ENCODE measurements at regions not wholly inside any gene's neighbourhood (a gene's known extent, or its start where the extent isn't known, plus 50 kb on each side); places are given as distances from the start of the nearest gene placed in this dataset.

DNA sequence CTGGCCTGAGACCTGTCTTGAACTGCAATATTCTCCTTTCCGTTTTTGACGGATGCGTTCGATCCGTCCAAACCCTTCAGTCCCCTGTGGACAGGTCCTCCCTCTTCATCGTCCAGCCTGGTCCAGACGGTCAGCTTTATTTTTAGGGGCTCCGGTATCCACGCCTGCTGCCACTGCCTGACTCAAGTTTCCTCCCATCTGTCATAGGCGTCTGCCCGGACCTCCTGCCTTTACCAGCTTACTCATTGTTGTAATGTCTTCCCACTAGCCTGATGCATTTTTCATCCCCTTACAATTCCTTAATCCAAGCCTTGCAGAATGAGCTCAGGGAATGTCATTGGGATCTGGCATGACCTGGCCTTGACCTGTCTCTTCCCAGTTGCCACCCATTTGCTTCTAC, 145.8 kb downstream of the TENT4A start:
- no peaks in the 10 kb centered on the region for H3K4me1 Mint-ChIP-seq
- peaks cover 2% of the 10 kb centered on the region for H3K27me3 Mint-ChIP-seq
- DNase-seq (no peak), ATAC-seq (no peak)
- H3K36me3 Mint-ChIP-seq (ENCODE audit: low read depth), result no peaks in the 10 kb centered on the region
- intact Hi-C loops (cut with DNase I, micrococcal nuclease), result no loop called here
- H3K9me3 Mint-ChIP-seq (ENCODE audit: low read depth), result peaks cover 10% of the 10 kb centered on the region
- ChIA-PET POLR2A (no interaction called here), CTCF (no interaction called here)
- H3K4me3 Mint-ChIP-seq, result no peak overlapping the region
- no peak overlapping the region for H3K27ac Mint-ChIP-seq

DNA sequence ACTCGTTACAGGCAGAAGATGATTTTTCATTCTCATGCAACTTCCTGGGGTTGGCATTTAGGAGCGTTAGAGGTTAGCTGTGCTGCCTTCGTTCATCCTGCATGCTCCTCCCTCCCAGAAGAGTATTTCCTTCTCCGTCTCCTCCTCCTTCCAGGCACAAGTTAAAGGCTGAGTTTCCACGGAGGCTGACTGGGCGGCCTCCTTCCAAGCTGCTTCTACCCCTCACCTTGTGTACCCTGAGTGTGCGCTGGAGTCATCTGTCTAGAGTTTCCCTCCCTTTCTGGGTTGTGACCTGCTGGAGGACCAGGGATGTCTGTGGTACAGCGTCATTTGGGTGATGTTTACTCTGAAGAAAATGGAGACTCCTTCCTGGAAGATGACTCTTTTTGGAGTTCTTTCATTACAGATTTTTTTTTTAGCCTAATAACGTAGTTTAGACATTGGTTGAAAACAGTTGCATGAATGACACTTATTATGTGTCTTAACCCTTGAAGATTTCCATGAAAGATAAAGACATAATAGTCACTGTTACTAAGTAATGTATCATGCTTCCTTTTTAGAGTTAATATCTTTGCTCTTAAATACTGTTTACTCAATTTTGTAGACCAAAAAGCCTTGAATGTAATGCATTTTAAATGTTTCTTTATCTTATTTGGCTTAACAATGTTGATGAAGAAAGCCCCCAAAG, 146.9 kb downstream of the TENT4A start:
- Mint-ChIP-seq H3K4me1 (no peaks in the 10 kb centered on the region), H3K27me3 (peaks cover 3% of the 10 kb centered on the region), H3K9me3 (ENCODE audit: low read depth) (peaks cover 10% of the 10 kb centered on the region), H3K36me3 (ENCODE audit: low read depth) (no peaks in the 10 kb centered on the region), H3K27ac (no peak overlapping the region), H3K4me3 (no peak overlapping the region)
- intact Hi-C loops (cut with DNase I, micrococcal nuclease), result no loop called here
- ChIA-PET CTCF (interaction anchor here (0.7 kb wide), 1 partner anchor 12 kb away, joined by 3 read pairs; no protein-coding TSS in a partner anchor), POLR2A (no interaction called here)
- DNase-seq (no peak), ATAC-seq (no peak)

- ChIA-PET POLR2A (no interaction called here), CTCF (interaction anchor here (0.7 kb wide), 1 partner anchor 11 kb away, joined by 3 read pairs; no protein-coding TSS in a partner anchor)
- no peak for DNase-seq
- no peaks in the 10 kb centered on the region for H3K36me3 Mint-ChIP-seq (ENCODE audit: low read depth)
- H3K4me3 Mint-ChIP-seq, result no peak overlapping the region
- H3K9me3 Mint-ChIP-seq (ENCODE audit: low read depth), result peaks cover 10% of the 10 kb centered on the region
- peaks cover 3% of the 10 kb centered on the region for H3K27me3 Mint-ChIP-seq
- no peak overlapping the region for H3K27ac Mint-ChIP-seq
- intact Hi-C loops (cut with DNase I, micrococcal nuclease), result no loop called here
- H3K4me1 Mint-ChIP-seq, result no peaks in the 10 kb centered on the region
- no peak for ATAC-seq
Observed at GRCh38 chr5:6861036-6861435, 147.8 kb downstream of the TENT4A start.

GRCh38 chr5:6861667-6862066, 148.4 kb downstream of the TENT4A start:
- Mint-ChIP-seq H3K9me3 (ENCODE audit: low read depth) (peaks cover 10% of the 10 kb centered on the region), H3K4me1 (no peaks in the 10 kb centered on the region), H3K36me3 (ENCODE audit: low read depth) (no peaks in the 10 kb centered on the region), H3K4me3 (no peak overlapping the region), H3K27ac (no peak overlapping the region), H3K27me3 (peaks cover 3% of the 10 kb centered on the region)
- DNase-seq, result no peak
- ATAC-seq, result no peak
- ChIA-PET CTCF (no interaction called here), POLR2A (no interaction called here)
- intact Hi-C loops (cut with DNase I, micrococcal nuclease), result no loop called here

DNA sequence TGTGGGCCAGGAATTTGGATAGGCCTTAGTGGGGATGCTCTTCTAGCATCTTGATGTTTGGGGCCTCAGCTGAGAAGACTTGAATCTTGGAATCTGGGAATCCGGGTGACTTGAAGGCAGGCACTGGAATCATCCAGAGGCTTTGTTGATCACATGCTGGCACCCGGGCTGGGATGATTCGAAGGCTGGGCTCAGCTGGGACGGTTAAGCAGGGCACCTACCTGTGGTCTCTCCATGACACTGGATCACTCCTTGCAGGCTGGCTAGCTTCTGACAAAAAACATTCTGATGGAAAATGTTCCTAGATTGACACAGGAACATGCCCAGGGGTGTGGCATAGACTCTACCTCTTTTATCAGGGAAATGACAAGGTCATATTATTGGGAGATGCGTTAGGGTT, 149.1 kb downstream of the TENT4A start:
- POLR2A ChIA-PET, result no interaction called here
- Mint-ChIP-seq H3K4me3 (no peak overlapping the region), H3K27ac (no peak overlapping the region), H3K36me3 (ENCODE audit: low read depth) (no peaks in the 10 kb centered on the region), H3K27me3 (peaks cover 3% of the 10 kb centered on the region), H3K4me1 (no peaks in the 10 kb centered on the region), H3K9me3 (ENCODE audit: low read depth) (peaks cover 10% of the 10 kb centered on the region)
- ATAC-seq (no peak), DNase-seq (no peak)
- intact Hi-C loops (cut with DNase I, micrococcal nuclease), result no loop called here
- CTCF ChIA-PET, result no interaction called here

- no peaks in the 10 kb centered on the region for H3K4me1 Mint-ChIP-seq
- no peaks in the 10 kb centered on the region for H3K36me3 Mint-ChIP-seq (ENCODE audit: low read depth)
- peaks cover 1% of the 10 kb centered on the region for H3K27me3 Mint-ChIP-seq
- ChIA-PET CTCF (no interaction called here), POLR2A (no interaction called here)
- intact Hi-C loops (cut with DNase I, micrococcal nuclease), result no loop called here
- no peak overlapping the region for H3K4me3 Mint-ChIP-seq
- H3K9me3 Mint-ChIP-seq (ENCODE audit: low read depth), result peaks cover 4% of the 10 kb centered on the region
- no peak for DNase-seq
- ATAC-seq, result no peak
- no peak overlapping the region for H3K27ac Mint-ChIP-seq
Observed at GRCh38 chr5:6867712-6868111, 154.5 kb downstream of the TENT4A start.

DNA sequence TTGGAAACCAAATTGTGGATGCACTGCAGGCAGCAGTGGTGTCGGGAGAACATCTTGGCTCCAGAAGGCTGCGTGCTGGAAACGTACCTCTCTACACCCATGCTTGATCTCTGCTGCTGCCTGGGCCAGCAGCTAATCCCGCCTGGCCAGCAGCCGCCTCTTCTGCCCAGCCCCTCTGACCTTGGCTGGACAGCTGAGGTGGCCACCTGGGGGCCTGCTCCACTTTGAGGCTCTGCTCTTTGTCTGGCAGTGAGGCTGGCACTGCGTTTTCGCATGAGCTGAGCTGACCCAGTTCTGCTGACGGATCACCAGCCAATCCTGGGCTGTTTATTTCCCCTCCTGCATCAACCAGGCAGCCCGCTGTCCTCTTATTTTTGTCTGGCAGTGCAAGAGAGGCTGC, 154.9 kb downstream of the TENT4A start:
- ATAC-seq (no peak), DNase-seq (no peak)
- CTCF ChIA-PET, result no interaction called here
- intact Hi-C loops (cut with DNase I, micrococcal nuclease), result no loop called here
- Mint-ChIP-seq H3K9me3 (ENCODE audit: low read depth) (peaks cover 1% of the 10 kb centered on the region), H3K27ac (no peak overlapping the region), H3K36me3 (ENCODE audit: low read depth) (no peaks in the 10 kb centered on the region), H3K4me3 (no peak overlapping the region), H3K4me1 (no peaks in the 10 kb centered on the region), H3K27me3 (peaks cover 1% of the 10 kb centered on the region)
- POLR2A ChIA-PET, result no interaction called here

DNA sequence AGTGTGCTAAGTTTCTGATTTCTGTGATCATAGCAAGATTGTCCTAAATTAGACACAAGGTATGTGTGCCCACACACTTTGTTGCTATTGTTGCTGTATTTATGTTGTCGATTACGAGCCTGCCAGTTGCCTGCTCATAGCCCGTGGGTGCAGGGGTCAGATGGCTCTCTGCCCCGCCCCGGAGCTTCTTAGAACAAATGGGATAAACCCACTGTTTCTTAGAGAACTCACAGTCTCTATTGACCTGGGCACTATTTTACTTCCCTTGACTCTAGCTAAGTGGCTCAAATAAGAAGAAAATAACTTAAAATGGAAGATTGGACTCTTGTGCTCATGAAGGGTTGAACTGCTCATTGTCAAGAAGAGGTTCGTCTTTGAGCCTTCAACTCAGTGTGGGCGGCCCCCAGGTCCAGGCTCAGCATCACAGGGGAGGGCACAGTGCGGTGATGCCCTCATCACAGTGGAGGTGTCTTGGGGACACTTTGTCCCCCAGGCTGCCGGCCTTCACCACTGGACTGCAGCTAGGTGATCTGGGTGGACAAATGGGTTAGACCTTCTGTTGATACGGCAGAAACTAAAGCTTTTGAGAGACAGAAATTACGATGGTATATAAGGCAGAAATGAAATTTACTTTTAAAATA, 155.5 kb downstream of the TENT4A start:
- Mint-ChIP-seq H3K4me1 (no peaks in the 10 kb centered on the region), H3K27ac (no peak overlapping the region), H3K36me3 (ENCODE audit: low read depth) (no peaks in the 10 kb centered on the region), H3K9me3 (ENCODE audit: low read depth) (no peaks in the 10 kb centered on the region), H3K4me3 (no peak overlapping the region), H3K27me3 (peaks cover 1% of the 10 kb centered on the region)
- ATAC-seq (no peak), DNase-seq (no peak)
- ChIA-PET CTCF (no interaction called here), POLR2A (no interaction called here)
- intact Hi-C loops (cut with DNase I, micrococcal nuclease), result no loop called here

- intact Hi-C loops (cut with DNase I, micrococcal nuclease), result no loop called here
- DNase-seq (no peak), ATAC-seq (no peak)
- Mint-ChIP-seq H3K27me3 (peaks cover 1% of the 10 kb centered on the region), H3K9me3 (ENCODE audit: low read depth) (no peaks in the 10 kb centered on the region), H3K36me3 (ENCODE audit: low read depth) (no peaks in the 10 kb centered on the region), H3K4me3 (no peak overlapping the region), H3K4me1 (no peaks in the 10 kb centered on the region), H3K27ac (no peak overlapping the region)
- CTCF ChIA-PET, result no interaction called here
- POLR2A ChIA-PET, result no interaction called here
Observed at GRCh38 chr5:6869677-6870076, 156.4 kb downstream of the TENT4A start.

DNA sequence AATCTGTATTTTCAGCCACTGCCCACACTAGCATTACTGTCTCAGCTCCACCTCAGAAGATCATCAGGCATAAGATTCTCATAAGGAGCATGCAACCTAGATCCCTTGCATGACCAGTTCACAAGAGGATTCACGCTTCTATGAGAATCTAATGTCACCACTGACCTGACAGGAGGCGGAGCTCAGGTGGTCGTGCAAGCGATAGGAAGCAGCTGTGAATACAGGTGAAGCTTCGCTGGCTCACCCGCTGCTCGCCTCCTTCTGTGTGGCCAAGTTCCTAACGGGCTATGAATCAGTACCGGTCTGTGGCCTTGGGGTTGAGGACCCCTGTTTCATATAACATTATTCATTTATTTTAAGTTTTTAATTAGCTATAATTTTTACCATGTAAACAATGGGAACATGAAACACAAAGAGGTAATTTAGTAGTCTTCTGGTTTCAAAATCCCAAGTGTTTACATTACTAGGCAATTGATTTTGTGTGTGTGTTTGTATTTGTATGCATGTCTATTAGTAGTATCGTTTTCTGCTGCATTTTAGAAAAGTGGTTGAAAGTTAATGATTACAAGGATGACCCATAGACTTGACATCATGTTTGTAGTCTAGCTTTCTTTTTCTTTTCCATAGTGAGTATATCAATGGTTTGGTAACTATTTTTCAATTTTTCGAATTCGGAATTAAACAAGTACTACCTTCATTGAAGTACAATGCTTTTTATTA, 159.4 kb downstream of the TENT4A start:
- ATAC-seq (no peak), DNase-seq (no peak)
- H3K36me3 Mint-ChIP-seq (ENCODE audit: low read depth), result no peaks in the 10 kb centered on the region
- no peaks in the 10 kb centered on the region for H3K9me3 Mint-ChIP-seq (ENCODE audit: low read depth)
- POLR2A ChIA-PET, result no interaction called here
- H3K4me1 Mint-ChIP-seq, result no peaks in the 10 kb centered on the region
- H3K27ac Mint-ChIP-seq, result no peak overlapping the region
- H3K27me3 Mint-ChIP-seq, result no peaks in the 10 kb centered on the region
- no peak overlapping the region for H3K4me3 Mint-ChIP-seq
- intact Hi-C loops (cut with DNase I, micrococcal nuclease), result no loop called here
- CTCF ChIA-PET, result interaction anchor here (0.5 kb wide), 1 partner anchor 12 kb away, joined by 3 read pairs; no protein-coding TSS in a partner anchor

GRCh38 chr5:6873359-6873758, 160.1 kb downstream of the TENT4A start:
- no peaks in the 10 kb centered on the region for H3K4me1 Mint-ChIP-seq
- no peaks in the 10 kb centered on the region for H3K36me3 Mint-ChIP-seq (ENCODE audit: low read depth)
- H3K9me3 Mint-ChIP-seq (ENCODE audit: low read depth), result no peaks in the 10 kb centered on the region
- no peak overlapping the region for H3K27ac Mint-ChIP-seq
- no peak for DNase-seq
- H3K4me3 Mint-ChIP-seq, result no peak overlapping the region
- H3K27me3 Mint-ChIP-seq, result peaks cover 3% of the 10 kb centered on the region
- ChIA-PET CTCF (no interaction called here), POLR2A (no interaction called here)
- intact Hi-C loops (cut with DNase I, micrococcal nuclease), result no loop called here
- no peak for ATAC-seq

- Mint-ChIP-seq H3K27ac (no peak overlapping the region), H3K4me1 (no peaks in the 10 kb centered on the region), H3K36me3 (ENCODE audit: low read depth) (no peaks in the 10 kb centered on the region), H3K27me3 (peaks cover 8% of the 10 kb centered on the region), H3K9me3 (ENCODE audit: low read depth) (no peaks in the 10 kb centered on the region), H3K4me3 (no peak overlapping the region)
- DNase-seq, result no peak
- CTCF ChIA-PET, result interaction anchor here (0.7 to 1.0 kb wide), 2 partner anchors 15 to 212 kb away, joined by 3 read pairs; no protein-coding TSS in a partner anchor
- ATAC-seq, result no peak
- POLR2A ChIA-PET, result no interaction called here
- intact Hi-C loops (cut with DNase I, micrococcal nuclease), result no loop called here
Observed at GRCh38 chr5:6875376-6875775, 162.1 kb downstream of the TENT4A start.

Measured in activated CD4-positive, alpha-beta T cell treated with anti-CD3 and anti-CD28 coated beads for 36 hours (primary cell).